Mesodermal cell (in vitro differentiated cells): ENCODE measurements at regions not wholly inside any gene's neighbourhood (a gene's known extent, or its start where the extent isn't known, plus 50 kb on each side); places are given as distances from the start of the nearest gene placed in this dataset.

ENCODE experiments used
- H3K27ac ChIP-seq: 2 replicates; pipeline ENCODE4 v1.7.0; 2013; ENCODE audit warnings: mild to moderate bottlenecking, low read depth, low read length, moderate library complexity; ENCODE audit not compliant: severe bottlenecking
- H3K36me3 ChIP-seq: 2 replicates; pipeline ENCODE4 v1.7.1; 2013; ENCODE audit warnings: mild to moderate bottlenecking, low read length, moderate library complexity; ENCODE audit not compliant: control insufficient read depth, insufficient read depth
- H3K4me1 ChIP-seq: one replicate; pipeline ENCODE4 v1.7.1; 2013; ENCODE audit warnings: mild to moderate bottlenecking, low read length; ENCODE audit not compliant: insufficient read depth, control insufficient read depth, poor library complexity, severe bottlenecking
- H3K4me3 ChIP-seq: 2 replicates; pipeline ENCODE4 v1.7.0; 2013; ENCODE audit warnings: low read length, control low read depth, mild to moderate bottlenecking; ENCODE audit not compliant: insufficient read depth, poor library complexity, severe bottlenecking; ENCODE audit errors: extremely low read depth
- H3K9me3 ChIP-seq: 2 replicates; pipeline ENCODE4 v1.7.1; 2013; ENCODE audit warnings: mild to moderate bottlenecking, low read length, moderate library complexity; ENCODE audit not compliant: control insufficient read depth
- WGBS, 2 experiments: methylation state at CpG; one replicate each; pipeline ENCODE4 v1.1.5; 2013; ENCODE audit warnings: missing lambda C conversion rate in 2 of 2; ENCODE audit not compliant: insufficient coverage in 2 of 2; 5-methylcytosine and 5-hydroxymethylcytosine counted together

- Histone ChIP-seq H3K9me3 (peaks cover 9% of the 10 kb centered on the region), H3K27ac (no peak overlapping the region), H3K36me3 (no peaks in the 10 kb centered on the region), H3K4me3 (no peak overlapping the region), H3K4me1 (no peaks in the 10 kb centered on the region)
- WGBS, 2 experiments: 100% methylated on average over 1 of the region's 2 CpGs; no CpG with 5 or more reads in 1 of the 2 experiments
Measured at GRCh38 chr2:11043245-11043644, 112.0 kb upstream of the SLC66A3 start.

GRCh38 chr2:11044201-11044600 lies 111.1 kb upstream of the SLC66A3 start:
- 57 to 69% methylated on average over 2 to 3 of the region's 6 CpGs for WGBS, 2 experiments
- Histone ChIP-seq H3K4me3 (no peak overlapping the region), H3K27ac (no peak overlapping the region), H3K36me3 (no peaks in the 10 kb centered on the region), H3K4me1 (no peaks in the 10 kb centered on the region), H3K9me3 (no peaks in the 10 kb centered on the region)

- H3K9me3 ChIP-seq: no peaks in the 10 kb centered on the region
- no peaks in the 10 kb centered on the region for H3K4me1 ChIP-seq
- H3K36me3 ChIP-seq: no peaks in the 10 kb centered on the region
- H3K27ac ChIP-seq: no peak overlapping the region
- H3K4me3 ChIP-seq: no peak overlapping the region
- WGBS, 2 experiments: 88 to 93% methylated on average over 6 to 7 of the region's 7 CpGs
Measured at GRCh38 chr2:11045294-11045693, 110.0 kb upstream of the SLC66A3 start.

- H3K4me1 ChIP-seq: no peaks in the 10 kb centered on the region
- H3K9me3 ChIP-seq: no peaks in the 10 kb centered on the region
- no peak overlapping the region for H3K4me3 ChIP-seq
- WGBS, 2 experiments: 87 to 89% methylated on average over 6 to 11 of the region's 14 CpGs
- H3K27ac ChIP-seq: no peak overlapping the region
- no peaks in the 10 kb centered on the region for H3K36me3 ChIP-seq
Measured at GRCh38 chr2:11048335-11049008, 106.8 kb upstream of the SLC66A3 start.

- no peaks in the 10 kb centered on the region for H3K9me3 ChIP-seq
- H3K4me1 ChIP-seq: no peaks in the 10 kb centered on the region
- no peaks in the 10 kb centered on the region for H3K36me3 ChIP-seq
- WGBS, 2 experiments: no CpG with 5 or more reads among the region's 5 CpGs
- H3K27ac ChIP-seq: no peak overlapping the region
- H3K4me3 ChIP-seq: no peak overlapping the region
Measured at GRCh38 chr2:11050565-11050964, 104.7 kb upstream of the SLC66A3 start.

GRCh38 chr2:11051280-11051679 lies 104.0 kb upstream of the SLC66A3 start:
- Histone ChIP-seq H3K4me1 (no peaks in the 10 kb centered on the region), H3K9me3 (no peaks in the 10 kb centered on the region), H3K27ac (no peak overlapping the region), H3K36me3 (no peaks in the 10 kb centered on the region), H3K4me3 (no peak overlapping the region)
- 95 to 100% methylated on average over 6 to 8 of the region's 9 CpGs for WGBS, 2 experiments

GRCh38 chr2:11053546-11053945 lies 101.7 kb upstream of the SLC66A3 start:
- 94 to 95% methylated on average over 9 to 11 of the region's 12 CpGs for WGBS, 2 experiments
- Histone ChIP-seq H3K4me3 (no peak overlapping the region), H3K4me1 (no peaks in the 10 kb centered on the region), H3K9me3 (no peaks in the 10 kb centered on the region), H3K36me3 (no peaks in the 10 kb centered on the region), H3K27ac (no peak overlapping the region)

GRCh38 chr2:11054783-11055678 lies 100.2 kb upstream of the SLC66A3 start:
- Histone ChIP-seq H3K27ac (no peak overlapping the region), H3K9me3 (no peaks in the 10 kb centered on the region), H3K36me3 (no peaks in the 10 kb centered on the region), H3K4me1 (no peaks in the 10 kb centered on the region), H3K4me3 (no peak overlapping the region)
- 91 to 93% methylated on average over 8 to 14 of the region's 14 CpGs for WGBS, 2 experiments

- no peak overlapping the region for H3K4me3 ChIP-seq
- H3K4me1 ChIP-seq: no peaks in the 10 kb centered on the region
- H3K9me3 ChIP-seq: peaks cover 4% of the 10 kb centered on the region
- no peaks in the 10 kb centered on the region for H3K36me3 ChIP-seq
- H3K27ac ChIP-seq: no peak overlapping the region
- WGBS, 2 experiments: 93 to 94% methylated on average over 8 of the region's 9 CpGs
Measured at GRCh38 chr2:11055679-11056215, 99.5 kb upstream of the SLC66A3 start.

GRCh38 chr2:11056614-11057013 lies 98.7 kb upstream of the SLC66A3 start:
- whole genome bisulfite sequencing, 2 experiments: 86 to 87% methylated on average over 4 to 5 of the region's 6 CpGs

More at GRCh38 chr2:11056614-11057013, 98.7 kb upstream of the SLC66A3 start:
- H3K36me3 ChIP-seq: no peaks in the 10 kb centered on the region
- peaks cover 5% of the 10 kb centered on the region for H3K9me3 ChIP-seq
- H3K27ac ChIP-seq: no peak overlapping the region
- no peaks in the 10 kb centered on the region for H3K4me1 ChIP-seq
- H3K4me3 ChIP-seq: no peak overlapping the region
